ELF-1 (cell line): ENCODE measurements at regions not wholly inside any gene's neighbourhood (a gene's known extent, or its start where the extent isn't known, plus 50 kb on each side); places are given as distances from the start of the nearest gene placed in this dataset.

ENCODE experiments used
- DNase-seq: peaks from one replicate; pipeline ENCODE4 v3.0.0-alpha.2; 2016; ENCODE audit warnings: low read depth, low spot score

DNA sequence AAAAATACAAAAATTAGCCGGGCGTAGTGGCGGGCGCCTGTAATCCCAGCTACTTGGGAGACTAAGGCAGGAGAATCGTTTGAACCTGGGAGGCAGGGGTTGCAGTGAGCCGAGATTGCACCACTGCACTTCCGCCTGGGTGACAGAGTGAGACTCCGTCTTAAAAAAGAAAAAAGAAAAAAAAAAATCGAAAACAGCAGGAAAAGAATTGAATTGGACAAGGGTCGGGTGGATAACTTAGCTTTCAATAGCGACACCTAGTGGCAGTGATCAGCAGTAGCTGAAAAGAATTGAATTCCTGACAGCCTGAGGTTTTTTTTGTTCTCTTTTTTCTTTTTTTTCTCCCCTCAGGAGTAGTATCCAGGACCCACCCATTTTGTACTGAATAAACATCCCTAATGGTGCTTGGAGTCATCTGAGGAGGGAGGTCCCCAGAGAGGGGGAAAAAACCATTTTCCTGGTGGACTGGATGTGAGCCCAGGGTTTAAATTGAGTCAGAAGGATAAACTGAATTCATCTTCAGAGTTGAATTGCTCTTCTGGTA lies 55.1 kb downstream of the CYCS start:
- peak; percentile 74 for DNase-seq

DNA sequence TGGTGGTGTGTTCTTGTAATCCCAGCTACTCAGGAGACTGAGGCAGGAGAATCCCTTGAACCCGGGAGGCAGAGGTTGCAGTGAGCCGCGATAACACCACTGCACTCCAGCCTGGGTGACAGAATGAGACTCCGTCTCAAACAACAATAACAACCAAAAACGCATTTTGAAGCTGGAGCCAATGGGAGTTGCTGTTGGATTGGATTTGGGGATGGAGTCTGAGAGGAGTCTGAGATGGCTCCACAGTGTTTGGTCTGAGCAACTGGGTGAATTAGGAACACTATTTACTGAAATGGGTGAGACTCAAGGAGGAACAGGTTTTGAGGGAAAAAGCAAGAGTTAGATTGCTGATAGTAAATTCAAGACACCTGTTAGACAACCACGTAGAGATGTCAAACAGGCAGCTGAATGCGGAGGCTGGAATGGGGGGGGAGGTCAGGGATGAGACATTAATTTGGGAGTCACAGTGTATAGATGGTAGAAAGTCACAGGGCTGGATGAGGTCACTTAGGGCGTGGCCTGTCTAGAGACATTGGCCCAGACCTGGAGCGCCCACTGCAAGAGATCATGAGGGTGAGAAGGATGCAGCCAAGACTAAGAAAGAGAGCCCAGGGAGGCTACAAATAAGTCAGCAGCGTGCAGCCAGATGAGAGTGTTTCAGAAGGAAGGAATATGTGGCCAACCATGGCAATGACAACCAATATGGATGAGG lies 56.4 kb downstream of the CYCS start:
- no peak for DNase-seq

DNA sequence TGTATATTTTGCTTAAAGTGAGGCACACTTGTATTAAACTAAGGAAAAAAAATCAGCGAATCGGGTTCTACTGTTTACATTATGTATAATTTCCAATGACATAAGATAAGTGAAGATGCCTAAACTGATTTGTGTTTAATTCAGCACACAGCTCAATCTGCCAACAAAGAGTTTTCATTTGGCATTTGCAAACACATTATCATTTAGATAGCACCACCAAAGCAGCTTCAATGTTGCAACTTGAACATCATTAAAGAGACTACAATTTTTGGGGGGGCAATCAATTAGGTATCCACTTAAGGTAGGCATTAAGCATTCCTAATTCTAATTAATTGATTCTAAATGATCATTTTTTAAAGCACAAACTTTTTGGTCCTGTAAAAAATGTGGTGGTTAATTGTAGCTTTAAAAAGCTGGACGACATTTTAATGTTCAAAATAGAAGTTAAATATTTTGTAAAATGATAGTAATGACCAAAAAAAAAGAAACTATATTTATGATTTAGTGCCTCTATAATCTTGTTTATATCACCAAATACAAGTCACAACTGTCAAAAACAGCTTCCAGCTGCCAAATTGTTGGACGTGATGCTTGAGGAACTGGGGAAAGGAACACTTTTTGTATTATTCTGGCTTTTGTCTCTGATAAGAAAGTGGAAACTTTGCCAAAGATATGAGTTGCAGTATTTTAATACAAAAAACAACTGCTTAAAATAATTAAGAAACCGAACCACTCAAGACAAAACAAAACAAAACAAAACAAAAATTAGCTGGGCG lies 57.1 kb downstream of the CYCS start:
- DNase-seq = no peak

DNA sequence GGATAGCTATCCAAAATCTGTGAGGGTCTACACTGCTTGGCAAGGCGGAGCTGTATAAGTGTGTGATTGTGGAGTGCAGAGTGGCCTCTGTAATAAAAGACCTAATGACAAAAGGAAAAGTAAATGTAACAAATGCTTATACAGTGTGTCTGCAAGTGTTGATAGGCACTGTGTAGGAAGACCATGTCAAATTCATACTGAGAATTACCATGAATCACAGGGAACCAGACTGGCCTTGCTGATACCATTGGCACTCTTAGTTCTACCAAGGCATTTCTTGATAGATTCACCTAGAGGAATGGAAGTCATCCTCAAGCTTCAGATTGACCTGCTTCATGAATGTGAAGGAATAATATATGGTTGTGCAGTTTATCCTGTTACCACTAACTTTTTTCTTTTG lies 58.8 kb downstream of the CYCS start:
- no peak for DNase-seq

DNA sequence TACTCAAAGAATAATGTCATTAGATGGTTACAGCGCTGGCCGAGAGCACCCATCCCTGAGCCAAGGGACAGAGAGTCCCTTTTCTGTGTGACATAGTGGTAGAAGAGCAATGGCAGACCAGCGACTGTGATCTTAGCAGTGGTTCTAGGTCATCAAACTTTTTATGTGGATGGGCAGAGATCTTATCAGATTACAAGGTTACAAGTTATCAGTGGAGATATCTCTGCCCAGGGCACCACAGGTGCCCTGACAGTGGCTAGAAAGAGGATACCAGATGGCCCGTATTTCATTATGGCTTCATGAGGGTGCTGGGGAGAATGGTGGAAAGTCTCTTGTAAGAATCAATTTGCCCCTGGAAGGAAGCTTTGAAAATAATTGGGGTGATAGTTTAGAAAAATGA lies 62.7 kb downstream of the CYCS start:
- DNase-seq = no peak

DNA sequence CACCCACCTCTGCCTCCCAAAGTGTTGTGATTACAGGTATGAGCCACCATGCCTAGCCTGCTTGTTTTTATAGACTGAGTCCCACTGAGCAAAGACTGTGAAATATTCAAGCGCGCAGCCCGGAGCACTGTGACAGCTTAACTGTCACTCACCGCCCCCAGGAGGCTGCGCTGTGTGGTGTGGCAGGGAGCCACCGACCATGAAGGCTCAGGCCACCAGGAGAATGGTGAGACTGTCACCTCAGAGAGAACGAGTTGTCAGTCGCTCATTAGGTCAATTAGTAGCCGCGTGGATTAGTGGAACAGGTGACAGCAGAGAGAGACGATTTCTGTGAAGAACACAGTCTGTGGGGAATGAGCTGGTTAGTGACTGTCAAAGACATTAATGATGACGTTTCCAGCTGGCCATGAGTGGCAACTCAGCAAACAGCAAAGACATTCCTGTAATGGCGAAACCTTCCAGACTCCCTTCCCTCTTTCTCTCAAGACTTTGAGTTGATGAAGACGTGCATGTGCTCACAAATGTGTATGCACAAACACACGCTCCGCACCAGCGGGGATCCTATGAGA lies 64.5 kb downstream of the CYCS start:
- no peak for DNase-seq

DNA sequence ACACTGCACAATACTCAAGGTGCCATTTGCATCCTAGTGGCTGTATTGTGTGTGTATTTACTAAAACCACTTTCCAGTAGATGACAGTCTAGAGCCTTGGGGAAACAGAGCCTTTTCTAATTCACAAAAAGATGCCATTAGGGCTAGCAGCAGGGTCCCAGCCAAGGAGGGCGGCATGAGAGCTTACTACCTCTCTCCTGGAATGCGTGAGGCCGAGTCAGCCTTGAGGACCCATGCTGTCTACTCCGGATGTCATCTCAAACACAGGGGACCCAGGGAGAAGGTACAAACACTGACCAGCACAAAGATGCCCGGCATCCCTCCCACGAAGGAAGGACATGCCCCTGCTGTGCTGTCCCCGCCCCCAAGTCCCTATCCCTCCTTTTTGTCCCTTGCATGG lies 65.5 kb downstream of the CYCS start:
- peak; percentile 44 for DNase-seq

DNA sequence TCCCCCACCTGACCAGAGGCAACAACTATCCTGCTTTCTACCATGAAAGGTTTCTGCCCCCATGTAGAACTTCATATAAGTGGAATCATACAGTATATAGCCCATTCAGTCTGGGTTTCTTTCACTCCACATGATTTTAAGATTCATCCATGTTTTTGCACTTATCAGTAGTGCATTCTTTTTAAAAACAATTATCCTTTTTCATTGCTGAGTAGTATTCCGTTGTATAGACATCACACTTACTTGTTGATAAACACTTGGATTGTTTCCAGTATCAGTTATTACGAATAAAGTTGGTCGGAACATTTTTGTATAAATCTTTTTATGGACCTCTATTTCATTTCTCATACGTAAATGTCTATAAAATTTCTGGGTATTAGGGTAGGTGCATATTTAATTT lies 68.7 kb downstream of the CYCS start:
- DNase-seq = no peak

DNA sequence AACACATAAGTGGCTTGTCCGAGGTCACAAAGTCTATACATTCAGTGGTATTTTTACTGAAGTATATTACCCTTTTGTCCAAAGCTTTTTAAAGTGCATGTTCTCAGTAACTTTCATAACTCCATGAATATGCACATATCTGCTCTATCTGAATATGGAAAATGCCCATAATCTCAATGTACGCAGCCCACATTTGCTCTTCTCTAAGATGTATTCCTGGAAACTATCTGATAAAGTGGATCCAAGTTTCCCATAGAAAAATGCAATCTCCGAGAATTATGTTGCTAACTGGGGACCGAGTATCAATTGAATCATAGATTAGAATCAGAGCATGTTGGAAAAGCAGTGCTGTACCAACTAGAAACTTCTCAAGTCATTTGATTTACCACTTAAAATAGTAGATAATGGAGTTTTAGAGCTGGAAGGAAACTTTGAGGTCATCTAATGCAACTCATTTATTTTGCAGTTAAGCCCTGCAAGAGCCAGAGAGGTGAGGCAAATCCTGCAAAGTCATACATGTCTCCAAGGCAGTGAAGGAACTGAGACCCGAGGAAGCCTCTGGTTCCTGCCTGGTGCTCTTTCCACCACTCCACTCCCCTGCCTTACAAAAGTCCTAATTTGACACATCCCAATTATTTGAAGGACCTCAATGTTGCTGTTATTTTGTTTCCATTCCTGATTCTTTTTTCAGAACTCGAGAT lies 69.4 kb downstream of the CYCS start:
- DNase-seq = no peak

DNA sequence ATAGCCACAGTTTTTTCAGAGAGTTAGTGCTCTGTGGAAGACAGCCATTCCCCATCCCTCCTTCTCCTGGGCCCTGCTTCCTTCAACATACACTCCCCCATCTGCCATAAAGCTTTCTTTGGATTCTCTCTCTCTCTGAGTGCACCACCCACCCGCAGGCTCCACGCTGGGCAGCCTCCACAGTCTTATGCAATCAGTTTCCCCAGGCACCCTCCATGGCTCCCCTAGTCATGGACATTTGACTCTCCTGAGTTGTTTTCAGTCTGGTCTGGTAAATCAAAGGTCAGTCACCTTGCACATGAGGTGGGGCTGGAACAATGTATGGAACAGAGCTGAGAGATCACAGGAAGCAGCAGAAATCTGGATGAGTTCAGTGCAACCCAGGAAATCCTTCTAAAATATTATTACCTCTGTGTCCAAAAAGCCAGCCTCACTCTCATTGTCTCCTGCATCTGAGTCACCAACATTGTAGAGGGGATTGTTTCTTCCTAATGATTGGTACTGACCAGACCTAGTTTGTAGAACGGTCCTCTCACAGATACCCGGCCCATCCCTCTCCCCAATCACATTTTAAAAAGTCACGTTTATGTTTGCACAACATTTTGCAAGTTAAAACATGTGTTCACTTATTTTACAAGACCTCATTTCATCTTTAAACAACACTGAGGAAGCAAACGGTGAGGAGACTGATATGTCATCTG lies 70.1 kb downstream of the CYCS start:
- no peak for DNase-seq

DNA sequence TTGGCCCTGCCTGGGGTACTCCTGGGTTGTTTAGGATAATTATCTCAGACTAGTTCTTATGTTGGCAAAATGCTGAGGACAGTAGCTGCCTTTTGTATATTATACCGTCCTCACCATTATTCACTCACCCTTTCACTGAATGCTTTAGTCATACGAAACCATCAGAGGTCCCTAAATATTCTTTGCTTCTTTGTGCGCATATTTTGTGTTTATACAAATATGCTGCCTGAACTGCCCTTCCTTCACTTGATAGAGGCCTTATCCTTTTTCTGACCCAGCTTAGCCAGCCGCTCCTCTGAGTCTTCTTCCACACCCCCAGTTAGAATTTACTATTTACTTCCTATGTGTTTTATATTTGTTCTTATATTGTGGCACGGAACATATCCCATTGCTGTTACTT lies 70.2 kb upstream of the OSBPL3 start:
- DNase-seq = no peak

DNA sequence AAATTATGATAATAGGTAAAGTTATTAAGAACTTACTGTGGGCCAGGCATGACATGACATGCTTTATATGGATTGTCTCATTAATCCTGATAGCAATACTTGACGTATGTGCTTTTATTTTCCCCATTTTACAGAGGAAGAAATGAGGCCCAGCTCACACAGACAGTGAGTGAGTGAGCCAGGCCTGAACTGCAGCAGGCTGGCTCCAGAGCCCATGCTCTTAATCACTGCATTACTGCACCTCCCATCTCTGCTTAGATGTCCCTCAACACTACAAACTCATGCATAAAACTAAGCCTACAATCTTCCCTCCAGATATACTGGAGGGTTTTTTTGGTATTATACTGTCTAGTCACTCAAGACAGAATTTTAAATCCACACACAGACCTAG lies 68.5 kb upstream of the OSBPL3 start:
- no peak for DNase-seq

DNA sequence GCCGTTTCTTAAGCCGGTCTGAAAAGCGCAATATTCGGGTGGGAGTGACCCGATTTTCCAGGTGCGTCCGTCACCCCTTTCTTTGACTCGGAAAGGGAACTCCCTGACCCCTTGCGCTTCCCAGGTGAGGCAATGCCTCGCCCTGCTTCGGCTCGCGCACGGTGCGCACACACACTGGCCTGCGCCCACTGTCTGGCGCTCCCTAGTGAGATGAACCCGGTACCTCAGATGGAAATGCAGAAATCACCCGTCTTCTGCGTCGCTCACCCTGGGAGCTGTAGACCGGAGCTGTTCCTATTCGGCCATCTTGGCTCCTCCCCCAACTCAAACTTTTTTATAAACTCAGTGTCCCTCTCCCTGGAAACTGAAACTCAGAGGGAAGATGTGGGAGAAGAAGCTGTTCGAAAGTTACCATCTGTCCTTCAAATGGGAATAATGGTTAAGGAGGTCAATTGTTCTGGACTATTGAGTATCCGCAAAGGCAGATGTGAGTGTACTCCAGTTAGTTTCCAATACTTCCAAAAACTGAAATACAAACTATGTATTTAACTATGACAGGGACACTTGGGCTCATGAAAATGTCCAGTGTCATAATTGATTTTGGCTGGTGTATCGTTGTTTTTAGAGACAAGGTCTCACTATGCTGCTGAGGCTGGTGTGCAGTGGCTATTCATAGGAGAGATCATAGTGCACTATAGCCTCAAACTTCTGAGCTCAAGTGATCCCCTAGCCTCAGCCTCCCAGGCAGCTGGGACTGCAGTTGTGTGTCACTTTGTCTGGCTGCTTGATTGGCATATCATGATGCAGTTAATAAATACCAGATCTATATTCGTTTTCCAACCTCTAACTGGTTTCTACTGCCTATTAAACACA lies 67.8 kb upstream of the OSBPL3 start:
- peak; percentile 20 for DNase-seq

DNA sequence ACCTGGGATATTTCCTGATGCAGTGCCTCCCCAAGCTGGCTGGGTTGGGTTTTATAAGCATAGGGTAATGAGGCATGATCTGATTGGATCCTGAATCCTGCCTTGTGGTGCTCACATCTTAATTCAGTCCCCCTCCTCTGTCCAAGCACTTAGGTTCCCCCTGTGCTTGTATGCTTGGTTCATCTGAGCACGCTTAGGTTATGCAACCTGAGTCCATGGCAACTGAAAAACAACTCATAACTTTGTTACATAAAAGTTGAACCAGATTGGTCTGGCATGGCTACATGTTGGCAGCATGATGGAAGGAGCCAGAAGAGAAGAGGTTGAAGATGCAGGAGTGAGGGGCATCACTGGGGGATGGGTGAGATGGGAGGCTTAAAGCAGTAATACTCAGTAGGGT lies 57.3 kb upstream of the OSBPL3 start:
- no peak for DNase-seq

DNA sequence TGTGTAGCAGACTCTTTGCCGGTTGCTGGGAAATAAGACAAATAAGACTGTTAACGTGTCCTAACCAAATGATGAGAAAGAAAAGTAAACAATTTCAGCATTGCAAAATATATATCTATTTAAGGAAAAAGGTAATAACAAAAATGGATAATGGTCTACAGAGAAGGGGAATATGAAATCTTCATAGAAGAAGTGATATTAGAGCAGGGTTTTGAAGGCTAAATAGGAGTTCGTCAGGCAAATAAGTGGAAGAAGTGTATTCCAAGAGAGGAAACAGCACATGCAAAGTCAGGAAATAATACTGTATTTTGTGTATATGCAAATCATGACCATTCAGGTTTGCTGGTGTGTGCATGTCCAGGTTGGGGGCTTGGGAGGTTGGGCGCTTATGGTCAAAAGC lies 55.3 kb upstream of the OSBPL3 start:
- no peak for DNase-seq

DNA sequence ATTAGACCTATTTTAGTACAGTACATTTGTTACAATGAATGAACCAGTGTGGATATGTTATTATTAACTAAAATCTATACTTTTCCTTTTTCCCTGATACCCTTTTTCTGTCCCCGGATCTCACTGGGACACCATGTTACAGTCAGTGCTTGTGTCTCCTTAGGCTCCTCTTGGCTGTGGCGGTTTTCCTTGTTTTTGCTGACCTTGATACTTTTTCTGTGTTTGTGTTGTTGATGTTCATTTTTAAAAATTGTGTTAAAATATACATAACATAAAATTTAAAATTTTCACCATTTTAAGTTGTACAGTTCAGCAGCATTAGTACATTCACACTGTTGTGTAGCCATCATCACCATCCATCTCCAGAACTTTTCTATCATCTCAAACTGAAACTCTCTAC lies 54.2 kb upstream of the OSBPL3 start:
- DNase-seq = no peak

DNA sequence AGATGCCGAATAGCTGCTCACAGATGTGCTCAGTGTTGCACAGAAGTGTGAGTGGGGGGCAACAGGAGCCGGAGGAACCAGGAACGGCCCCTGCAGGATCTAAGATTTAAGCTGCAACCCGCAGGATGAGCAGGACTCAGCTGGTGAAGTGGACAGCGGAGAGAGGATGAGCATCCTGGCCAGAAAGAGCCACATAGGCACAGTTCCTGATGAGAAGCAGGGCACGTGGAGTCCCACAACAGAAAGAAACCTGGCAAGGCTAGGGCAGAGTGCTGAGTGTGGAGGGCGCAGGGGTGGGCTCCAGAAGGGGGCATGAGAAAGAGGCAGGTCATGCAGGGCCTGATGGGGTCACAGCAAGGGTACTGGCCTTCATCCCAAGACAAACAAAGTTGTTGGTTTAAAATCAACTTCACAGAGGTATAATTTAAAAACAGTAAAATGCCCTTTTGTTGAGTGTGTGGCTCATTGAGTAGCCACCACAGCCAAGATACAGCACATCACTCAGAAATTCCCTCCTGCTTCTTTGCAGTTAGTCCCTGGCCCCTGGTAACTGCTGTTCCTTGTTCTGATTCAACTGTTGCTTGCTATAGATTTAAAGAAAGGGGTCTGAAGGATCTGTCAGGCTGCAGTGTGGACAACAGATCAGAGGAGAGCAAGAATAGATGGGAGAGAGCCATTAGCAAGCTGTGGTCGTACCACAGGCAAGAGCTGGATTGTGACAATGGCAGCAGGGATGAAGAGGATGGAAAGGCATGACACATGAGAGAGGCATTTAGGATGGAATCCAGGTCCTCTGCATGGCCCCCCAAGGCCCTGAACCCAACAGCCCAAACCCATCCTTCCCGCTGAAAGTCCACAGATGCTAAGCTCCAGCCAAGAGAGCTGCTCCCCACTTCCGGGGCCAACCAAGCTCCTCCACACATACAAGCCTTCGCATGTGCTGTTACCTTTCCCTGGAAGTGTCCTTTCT lies 53.1 kb upstream of the OSBPL3 start:
- no peak for DNase-seq

DNA sequence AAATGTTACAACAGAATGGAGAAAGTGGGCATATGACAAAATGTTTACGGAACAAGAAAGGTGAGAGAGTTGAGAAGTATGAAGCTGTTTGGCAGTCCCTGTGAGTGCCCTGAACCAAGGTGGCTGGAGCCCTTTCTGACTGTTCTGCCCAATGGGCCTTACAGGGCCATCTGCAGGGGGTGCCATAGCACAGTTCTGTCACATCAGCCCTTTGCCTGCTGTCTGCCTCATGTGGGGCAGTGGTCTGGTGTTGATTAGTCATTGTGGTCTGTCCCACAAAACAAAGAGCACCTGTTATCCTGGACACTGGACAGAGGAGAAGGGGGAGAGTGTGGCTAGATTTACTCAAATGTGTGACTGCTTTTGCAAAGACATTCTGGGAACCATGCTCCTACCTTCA lies 51.5 kb upstream of the OSBPL3 start:
- DNase-seq = no peak

DNA sequence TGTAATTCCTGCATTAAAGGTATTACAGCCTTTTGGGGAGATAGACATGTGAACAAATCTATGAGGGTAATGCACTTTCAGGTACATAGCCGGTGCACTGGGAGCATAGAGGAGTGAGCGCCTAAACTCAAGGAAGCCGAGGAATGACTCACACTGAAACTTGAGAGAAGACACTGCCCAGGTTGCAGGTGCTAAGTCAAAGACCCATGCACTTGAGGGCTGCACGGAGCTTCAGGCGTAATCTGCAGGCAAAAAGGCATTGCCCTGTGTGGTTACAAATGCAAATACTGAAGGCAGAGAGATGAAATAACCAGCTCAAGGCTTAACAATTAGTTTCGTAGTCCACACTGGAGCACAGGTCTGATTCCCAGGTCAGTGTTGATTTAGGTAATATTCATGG lies 51.0 kb upstream of the OSBPL3 start:
- no peak for DNase-seq
